GM23338 (cell line): ENCODE measurements at regions not wholly inside any gene's neighbourhood (a gene's known extent, or its start where the extent isn't known, plus 50 kb on each side); places are given as distances from the start of the nearest gene placed in this dataset.

Experiments
- ATAC-seq: fragments of 200-7000 bp; cut with Tn5 transposase; 3 replicates; pipeline ENCODE4 v1.9.1; 2020
- DNase-seq: peaks from one replicate; pipeline ENCODE4 v3.0.0-alpha.2; 2015; ENCODE audit warnings: low spot score
- H2AFZ ChIP-seq: fragments of 200-600 bp; sonication (generic); 2 replicates; pipeline ENCODE4 v1.8.0; 2016; ENCODE audit warnings: antibody characterized with exemption, mild to moderate bottlenecking, moderate library complexity
- H3F3A ChIP-seq: fragments of 200-600 bp; sonication (generic); replicated peaks from 2 replicates; pipeline ENCODE4 v1.8.0; 2017; ENCODE audit warnings: antibody characterized with exemption, mixed run types, low read depth
- H3K27ac ChIP-seq: fragments of 200-600 bp; sonication (generic); 2 replicates; pipeline ENCODE4 v1.6.1; 2016; ENCODE audit warnings: low read depth
- H3K27me3 ChIP-seq: fragments of 200-600 bp; sonication (generic); 2 replicates; pipeline ENCODE4 v1.8.0; 2016; ENCODE audit warnings: mild to moderate bottlenecking, mixed run types, moderate library complexity; ENCODE audit not compliant: insufficient read depth
- H3K36me3 ChIP-seq: fragments of 200-600 bp; sonication (generic); 2 replicates; pipeline ENCODE4 v1.8.0; 2016; ENCODE audit warnings: mild to moderate bottlenecking; ENCODE audit not compliant: insufficient read depth
- H3K4me1 ChIP-seq: fragments of 200-600 bp; sonication (generic); 2 replicates; pipeline ENCODE4 v1.8.0; 2016; ENCODE audit warnings: mild to moderate bottlenecking, moderate library complexity; ENCODE audit not compliant: insufficient read depth
- H3K4me2 ChIP-seq: fragments of 200-600 bp; sonication (generic); 2 replicates; pipeline ENCODE4 v1.7.1; 2017; ENCODE audit warnings: mixed run types
- H3K4me3 ChIP-seq: fragments of 200-600 bp; sonication (generic); 2 replicates; pipeline ENCODE4 v1.6.1; 2016; ENCODE audit warnings: mixed run types
- H3K79me2 ChIP-seq: fragments of 200-600 bp; sonication (generic); replicated peaks from 2 replicates; pipeline ENCODE4 v1.8.0; 2017; ENCODE audit warnings: mild to moderate bottlenecking; ENCODE audit not compliant: insufficient read depth
- H3K9me2 ChIP-seq: fragments of 200-600 bp; sonication (generic); 2 replicates; pipeline ENCODE4 v1.8.0; 2017; ENCODE audit not compliant: insufficient read depth
- H4K20me1 ChIP-seq: fragments of 200-600 bp; sonication (generic); replicated peaks from 2 replicates; pipeline ENCODE4 v1.8.0; 2017; ENCODE audit warnings: mild to moderate bottlenecking; ENCODE audit not compliant: insufficient read depth
- H3K27ac Mint-ChIP-seq: 2 replicates; pipeline ENCODE4 v1.8.0; 2020; ENCODE audit warnings: inconsistent platforms, mild to moderate bottlenecking, moderate library complexity, mixed read lengths
- H3K27me3 Mint-ChIP-seq: 3 replicates; pipeline ENCODE4 v1.8.0; 2022; ENCODE audit warnings: low read depth, mild to moderate bottlenecking, moderate library complexity, mixed read lengths, inconsistent platforms; ENCODE audit not compliant: insufficient read depth, poor library complexity
- H3K36me3 Mint-ChIP-seq: 3 replicates; pipeline ENCODE4 v1.8.0; 2021; ENCODE audit warnings: low read depth, mild to moderate bottlenecking, inconsistent platforms, moderate library complexity, mixed read lengths
- H3K4me1 Mint-ChIP-seq: 3 replicates; pipeline ENCODE4 v1.8.0; 2020; ENCODE audit warnings: mild to moderate bottlenecking, inconsistent platforms, mixed read lengths
- H3K4me3 Mint-ChIP-seq: 3 replicates; pipeline ENCODE4 v1.8.0; 2021; ENCODE audit warnings: moderate library complexity, mild to moderate bottlenecking, inconsistent platforms, mixed read lengths
- H3K9me3 Mint-ChIP-seq: 3 replicates; pipeline ENCODE4 v1.8.0; 2020; ENCODE audit warnings: moderate library complexity, mild to moderate bottlenecking, inconsistent platforms, mixed read lengths
- CREB1 ChIP-seq: fragments of 250-450 bp; sonication (Bioruptor Pico); IDR thresholded peaks from 2 replicates; pipeline ENCODE4 v1.5.0; 2020; ENCODE audit warnings: low read depth, mild to moderate bottlenecking, moderate library complexity
- EZH2phosphoT487 ChIP-seq: fragments of 200-600 bp; sonication (generic); IDR thresholded peaks from one replicate; pipeline ENCODE4 v1.8.1; 2018; ENCODE audit warnings: antibody characterized with exemption; ENCODE audit not compliant: unreplicated experiment
- JUNB ChIP-seq: IDR thresholded peaks from one replicate; pipeline ENCODE4 v1.6.1; 2016; ENCODE audit warnings: antibody characterized with exemption; ENCODE audit not compliant: unreplicated experiment
- POLR2AphosphoS5 ChIP-seq: IDR thresholded peaks from 2 replicates; pipeline ENCODE4 v1.6.1; 2016; ENCODE audit warnings: antibody characterized with exemption, low read depth
- REST ChIP-seq: IDR thresholded peaks from one replicate; pipeline ENCODE4 v1.6.1; 2018; ENCODE audit warnings: antibody characterized with exemption; ENCODE audit not compliant: unreplicated experiment
- ZNF114 ChIP-seq: fragments of 250-450 bp; sonication (Bioruptor Pico); IDR thresholded peaks from 2 replicates; pipeline ENCODE4 v1.5.0; 2020; ENCODE audit warnings: mild to moderate bottlenecking, moderate library complexity
- ZNF331 ChIP-seq: fragments of 250-450 bp; sonication (Bioruptor Pico); IDR thresholded peaks from 2 replicates; pipeline ENCODE4 v1.5.0; 2020; ENCODE audit warnings: low read depth, mild to moderate bottlenecking, moderate library complexity
- TF ChIP-seq, protein P1 (sequence below): fragments of 250-450 bp; sonication (Bioruptor Pico); IDR thresholded peaks from 2 replicates; pipeline ENCODE4 v1.5.0; 2020; ENCODE audit warnings: mild to moderate bottlenecking, moderate library complexity

GRCh38 chr4:176611381-176611780 is 181.3 kb downstream of the VEGFC start:
- ATAC-seq (no peak), DNase-seq (no peak)
- no peaks in the 10 kb centered on the region for H3K36me3 ChIP-seq
- no peaks in the 10 kb centered on the region for H3F3A ChIP-seq
- no peak overlapping the region for H3K27ac ChIP-seq
- no peaks in the 10 kb centered on the region for H4K20me1 ChIP-seq
- no peaks in the 10 kb centered on the region for H3K27me3 Mint-ChIP-seq
- H2AFZ ChIP-seq = no peak overlapping the region
- peaks cover 9% of the 10 kb centered on the region; the same call in 1 of the 2 replicates for H3K4me1 ChIP-seq
- no peaks in the 10 kb centered on the region for H3K79me2 ChIP-seq
- no peaks in the 10 kb centered on the region for H3K36me3 Mint-ChIP-seq
- no peaks in the 10 kb centered on the region for H3K27me3 ChIP-seq
- no peak overlapping the region for H3K4me2 ChIP-seq
- H3K9me2 ChIP-seq = peaks cover 3% of the 10 kb centered on the region; the same call in 1 of the 2 replicates
- H3K4me1 Mint-ChIP-seq = peaks cover 10% of the 10 kb centered on the region
- no peaks in the 10 kb centered on the region for H3K9me3 Mint-ChIP-seq
- TF ChIP-seq REST (no peak), ZNF114 (no peak), CREB1 (CRISPR knock-in tag) (no peak), ZNF331 (CRISPR knock-in tag) (no peak), EZH2phosphoT487 (no peak), JUNB (no peak), POLR2AphosphoS5 (no peak)
- TF ChIP-seq, protein P1, sequence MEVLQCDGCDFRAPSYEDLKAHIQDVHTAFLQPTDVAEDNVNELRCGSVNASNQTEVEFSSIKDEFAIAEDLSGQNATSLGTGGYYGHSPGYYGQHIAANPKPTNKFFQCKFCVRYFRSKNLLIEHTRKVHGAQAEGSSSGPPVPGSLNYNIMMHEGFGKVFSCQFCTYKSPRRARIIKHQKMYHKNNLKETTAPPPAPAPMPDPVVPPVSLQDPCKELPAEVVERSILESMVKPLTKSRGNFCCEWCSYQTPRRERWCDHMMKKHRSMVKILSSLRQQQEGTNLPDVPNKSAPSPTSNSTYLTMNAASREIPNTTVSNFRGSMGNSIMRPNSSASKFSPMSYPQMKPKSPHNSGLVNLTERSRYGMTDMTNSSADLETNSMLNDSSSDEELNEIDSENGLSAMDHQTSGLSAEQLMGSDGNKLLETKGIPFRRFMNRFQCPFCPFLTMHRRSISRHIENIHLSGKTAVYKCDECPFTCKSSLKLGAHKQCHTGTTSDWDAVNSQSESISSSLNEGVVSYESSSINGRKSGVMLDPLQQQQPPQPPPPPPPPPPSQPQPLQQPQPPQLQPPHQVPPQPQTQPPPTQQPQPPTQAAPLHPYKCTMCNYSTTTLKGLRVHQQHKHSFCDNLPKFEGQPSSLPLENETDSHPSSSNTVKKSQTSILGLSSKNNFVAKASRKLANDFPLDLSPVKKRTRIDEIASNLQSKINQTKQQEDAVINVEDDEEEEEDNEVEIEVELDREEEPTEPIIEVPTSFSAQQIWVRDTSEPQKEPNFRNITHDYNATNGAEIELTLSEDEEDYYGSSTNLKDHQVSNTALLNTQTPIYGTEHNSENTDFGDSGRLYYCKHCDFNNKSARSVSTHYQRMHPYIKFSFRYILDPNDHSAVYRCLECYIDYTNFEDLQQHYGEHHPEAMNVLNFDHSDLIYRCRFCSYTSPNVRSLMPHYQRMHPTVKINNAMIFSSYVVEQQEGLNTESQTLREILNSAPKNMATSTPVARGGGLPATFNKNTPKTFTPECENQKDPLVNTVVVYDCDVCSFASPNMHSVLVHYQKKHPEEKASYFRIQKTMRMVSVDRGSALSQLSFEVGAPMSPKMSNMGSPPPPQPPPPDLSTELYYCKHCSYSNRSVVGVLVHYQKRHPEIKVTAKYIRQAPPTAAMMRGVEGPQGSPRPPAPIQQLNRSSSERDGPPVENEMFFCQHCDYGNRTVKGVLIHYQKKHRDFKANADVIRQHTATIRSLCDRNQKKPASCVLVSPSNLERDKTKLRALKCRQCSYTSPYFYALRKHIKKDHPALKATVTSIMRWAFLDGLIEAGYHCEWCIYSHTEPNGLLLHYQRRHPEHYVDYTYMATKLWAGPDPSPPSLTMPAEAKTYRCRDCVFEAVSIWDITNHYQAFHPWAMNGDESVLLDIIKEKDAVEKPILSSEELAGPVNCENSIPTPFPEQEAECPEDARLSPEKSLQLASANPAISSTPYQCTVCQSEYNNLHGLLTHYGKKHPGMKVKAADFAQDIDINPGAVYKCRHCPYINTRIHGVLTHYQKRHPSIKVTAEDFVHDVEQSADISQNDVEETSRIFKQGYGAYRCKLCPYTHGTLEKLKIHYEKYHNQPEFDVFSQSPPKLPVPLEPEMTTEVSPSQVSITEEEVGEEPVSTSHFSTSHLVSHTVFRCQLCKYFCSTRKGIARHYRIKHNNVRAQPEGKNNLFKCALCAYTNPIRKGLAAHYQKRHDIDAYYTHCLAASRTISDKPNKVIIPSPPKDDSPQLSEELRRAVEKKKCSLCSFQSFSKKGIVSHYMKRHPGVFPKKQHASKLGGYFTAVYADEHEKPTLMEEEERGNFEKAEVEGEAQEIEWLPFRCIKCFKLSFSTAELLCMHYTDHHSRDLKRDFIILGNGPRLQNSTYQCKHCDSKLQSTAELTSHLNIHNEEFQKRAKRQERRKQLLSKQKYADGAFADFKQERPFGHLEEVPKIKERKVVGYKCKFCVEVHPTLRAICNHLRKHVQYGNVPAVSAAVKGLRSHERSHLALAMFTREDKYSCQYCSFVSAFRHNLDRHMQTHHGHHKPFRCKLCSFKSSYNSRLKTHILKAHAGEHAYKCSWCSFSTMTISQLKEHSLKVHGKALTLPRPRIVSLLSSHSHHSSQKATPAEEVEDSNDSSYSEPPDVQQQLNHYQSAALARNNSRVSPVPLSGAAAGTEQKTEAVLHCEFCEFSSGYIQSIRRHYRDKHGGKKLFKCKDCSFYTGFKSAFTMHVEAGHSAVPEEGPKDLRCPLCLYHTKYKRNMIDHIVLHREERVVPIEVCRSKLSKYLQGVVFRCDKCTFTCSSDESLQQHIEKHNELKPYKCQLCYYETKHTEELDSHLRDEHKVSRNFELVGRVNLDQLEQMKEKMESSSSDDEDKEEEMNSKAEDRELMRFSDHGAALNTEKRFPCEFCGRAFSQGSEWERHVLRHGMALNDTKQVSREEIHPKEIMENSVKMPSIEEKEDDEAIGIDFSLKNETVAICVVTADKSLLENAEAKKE (CRISPR knock-in tag) = no peak
- no peak overlapping the region for H3K27ac Mint-ChIP-seq
- H3K4me3 ChIP-seq = no peak overlapping the region
- no peak overlapping the region for H3K4me3 Mint-ChIP-seq
